Parathyroid adenoma (tissue), 2 donors: ENCODE measurements at regions not wholly inside any gene's neighbourhood (a gene's known extent, or its start where the extent isn't known, plus 50 kb on each side); places are given as distances from the start of the nearest gene placed in this dataset.

Experiments
- H2AFZ ChIP-seq: fragments of 300-600 bp; sonication (generic); one replicate; pipeline ENCODE4 v1.7.0; 2017; ENCODE audit warnings: antibody characterized with exemption, mild to moderate bottlenecking
- H3K27ac ChIP-seq: fragments of 300-600 bp; sonication (generic); one replicate; pipeline ENCODE4 v1.7.0; 2017
- H3K27me3 ChIP-seq: fragments of 300-600 bp; sonication (generic); one replicate; pipeline ENCODE4 v1.7.0; 2017; ENCODE audit warnings: low read length; ENCODE audit not compliant: control insufficient read depth, insufficient read depth
- H3K36me3 ChIP-seq: fragments of 300-600 bp; sonication (generic); one replicate; pipeline ENCODE4 v1.7.0; 2017; ENCODE audit warnings: low read length; ENCODE audit not compliant: control insufficient read depth, insufficient read depth
- H3K4me1 ChIP-seq: fragments of 300-600 bp; sonication (generic); one replicate; pipeline ENCODE4 v1.7.0; 2017; ENCODE audit warnings: control low read depth
- H3K4me2 ChIP-seq: fragments of 300-600 bp; sonication (generic); one replicate; pipeline ENCODE4 v1.7.0; 2017; ENCODE audit warnings: low read length
- H3K4me3 ChIP-seq: fragments of 300-600 bp; sonication (generic); one replicate; pipeline ENCODE4 v1.7.0; 2017; ENCODE audit warnings: low read depth, low read length
- H3K79me2 ChIP-seq: fragments of 300-600 bp; sonication (generic); one replicate; pipeline ENCODE4 v1.7.0; 2017; ENCODE audit warnings: control low read depth
- H3K9ac ChIP-seq: fragments of 300-600 bp; sonication (generic); one replicate; pipeline ENCODE4 v1.7.0; 2017; ENCODE audit warnings: mild to moderate bottlenecking
- H3K9me3 ChIP-seq: fragments of 300-600 bp; sonication (generic); one replicate; pipeline ENCODE4 v1.7.0; 2017; ENCODE audit warnings: low read length; ENCODE audit not compliant: control insufficient read depth
- CTCF ChIP-seq: fragments of 300-600 bp; sonication (generic); IDR thresholded peaks from one replicate; pipeline ENCODE4 v1.7.0; 2017; ENCODE audit warnings: antibody characterized with exemption, mild to moderate bottlenecking
- donor health status: primary hyperparathyroidism.

DNA sequence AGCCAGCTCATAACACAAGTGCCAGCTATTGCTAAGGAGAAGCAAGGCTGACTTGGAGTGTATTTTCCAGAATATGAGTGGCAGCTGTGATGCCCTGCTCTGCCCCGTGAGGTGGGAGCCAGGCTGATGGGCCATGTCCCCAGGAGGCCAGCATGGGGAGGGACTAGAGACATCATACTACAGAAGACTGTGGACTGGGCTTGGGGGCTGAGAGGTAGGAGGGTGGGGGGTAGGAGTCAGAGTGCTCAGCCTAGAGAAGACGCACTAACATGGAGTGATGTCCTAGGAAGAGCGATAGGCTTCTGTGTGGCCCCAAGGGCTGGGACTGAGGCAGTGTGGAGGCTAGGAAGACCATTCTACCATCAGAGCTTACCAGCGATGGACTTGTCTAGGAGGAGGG lies 143.7 kb downstream of the WSCD1 start:
- Histone ChIP-seq H3K9ac (no peak overlapping the region), H2AFZ (no peak overlapping the region), H3K4me2 (no peak overlapping the region), H3K79me2 (no peaks in the 10 kb centered on the region), H3K27ac (no peak overlapping the region), H3K27me3 (no peaks in the 10 kb centered on the region), H3K9me3 (no peaks in the 10 kb centered on the region), H3K36me3 (no peaks in the 10 kb centered on the region), H3K4me1 (no peaks in the 10 kb centered on the region), H3K4me3 (no peak overlapping the region)
- TF ChIP-seq CTCF = no peak

GRCh38 chr17:6212766-6213165 lies 142.6 kb downstream of the WSCD1 start:
- Histone ChIP-seq H3K4me3 (no peak overlapping the region), H3K9ac (no peak overlapping the region), H3K27ac (no peak overlapping the region), H3K27me3 (no peaks in the 10 kb centered on the region), H3K36me3 (no peaks in the 10 kb centered on the region), H3K9me3 (no peaks in the 10 kb centered on the region), H3K4me2 (no peak overlapping the region), H3K79me2 (no peaks in the 10 kb centered on the region), H2AFZ (no peak overlapping the region), H3K4me1 (no peaks in the 10 kb centered on the region)
- no peak for TF ChIP-seq CTCF

DNA sequence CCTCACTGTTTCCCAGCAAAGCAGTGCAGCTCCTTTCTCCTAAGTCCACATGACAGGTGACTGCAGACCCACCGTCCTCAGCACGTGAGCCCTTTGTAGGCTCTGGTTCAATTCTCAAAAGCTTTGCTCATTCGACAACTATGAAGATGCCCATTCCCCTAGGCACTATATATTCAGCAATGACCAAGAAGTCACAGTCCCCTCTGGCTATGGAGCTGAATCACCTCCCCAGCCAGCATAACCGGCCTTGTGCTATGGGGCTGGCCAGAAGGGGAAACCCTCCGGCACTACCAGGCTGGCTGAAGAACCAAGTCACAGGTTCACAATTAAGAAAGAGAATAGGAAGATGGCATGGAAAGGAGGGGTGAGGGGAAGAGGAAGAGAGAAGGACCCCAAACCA lies 139.7 kb downstream of the WSCD1 start:
- H3K9ac ChIP-seq = no peak overlapping the region
- no peak overlapping the region for H3K4me2 ChIP-seq
- no peaks in the 10 kb centered on the region for H3K27me3 ChIP-seq
- H3K4me3 ChIP-seq = no peak overlapping the region
- no peaks in the 10 kb centered on the region for H3K36me3 ChIP-seq
- no peak overlapping the region for H3K27ac ChIP-seq
- no peaks in the 10 kb centered on the region for H3K4me1 ChIP-seq
- TF ChIP-seq CTCF = no peak
- no peaks in the 10 kb centered on the region for H3K79me2 ChIP-seq
- no peaks in the 10 kb centered on the region for H3K9me3 ChIP-seq
- H2AFZ ChIP-seq = no peak overlapping the region

DNA sequence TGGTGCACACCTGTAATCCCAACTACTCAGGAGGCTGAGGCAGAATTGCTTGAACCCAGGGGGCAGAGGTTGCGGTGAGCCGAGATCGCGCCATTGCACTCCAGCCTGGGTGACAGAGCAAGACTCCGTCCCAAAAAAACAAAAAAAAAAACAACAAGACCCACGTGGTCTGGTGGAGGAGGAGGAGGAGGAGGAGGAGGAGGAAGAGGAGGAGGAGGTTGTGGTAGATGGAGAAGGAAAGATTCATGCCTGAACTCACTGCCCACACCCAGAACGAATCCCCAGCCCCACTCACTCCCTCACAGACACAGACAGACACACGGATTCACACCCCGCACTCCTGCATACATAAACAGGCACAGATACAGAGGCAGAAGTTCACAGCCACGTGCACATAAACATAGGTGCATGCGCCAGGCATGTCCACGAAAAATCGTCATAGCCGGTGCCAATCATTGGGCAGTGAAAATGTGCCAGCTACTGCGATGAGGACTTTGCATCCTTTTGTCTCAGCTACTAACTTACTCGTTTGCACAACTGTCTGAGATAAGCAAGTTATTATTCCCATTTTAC lies 138.5 kb downstream of the WSCD1 start:
- no peak overlapping the region for H2AFZ ChIP-seq
- H3K27me3 ChIP-seq = no peaks in the 10 kb centered on the region
- no peak for TF ChIP-seq CTCF
- no peaks in the 10 kb centered on the region for H3K79me2 ChIP-seq
- H3K4me2 ChIP-seq = no peak overlapping the region
- H3K27ac ChIP-seq = no peak overlapping the region
- no peak overlapping the region for H3K4me3 ChIP-seq
- H3K4me1 ChIP-seq = no peaks in the 10 kb centered on the region
- no peaks in the 10 kb centered on the region for H3K9me3 ChIP-seq
- H3K9ac ChIP-seq = no peak overlapping the region
- H3K36me3 ChIP-seq = no peaks in the 10 kb centered on the region

DNA sequence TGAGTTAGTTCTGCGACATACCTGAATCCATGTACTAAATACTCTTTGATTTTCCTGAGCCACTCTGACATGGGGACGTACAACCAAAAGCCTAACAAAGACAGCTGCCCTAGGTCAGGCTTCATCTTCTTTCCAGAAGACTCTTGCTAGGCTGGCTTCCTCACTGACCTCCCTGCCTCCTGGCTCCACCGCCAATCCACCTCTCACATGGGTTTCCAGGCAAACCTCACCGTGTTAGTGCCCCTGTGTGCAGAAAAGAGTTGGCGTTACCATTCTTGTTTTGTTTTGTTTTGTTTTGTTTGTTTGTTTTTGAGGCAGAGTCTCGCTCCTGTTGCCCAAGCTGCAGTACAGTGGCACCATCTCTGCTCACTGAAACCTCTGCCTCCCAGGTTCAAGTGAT lies 135.3 kb downstream of the WSCD1 start:
- TF ChIP-seq CTCF = no peak

More for the DNA sequence above, 135.3 kb downstream of the WSCD1 start:
- H3K79me2 ChIP-seq = no peaks in the 10 kb centered on the region
- no peak overlapping the region for H2AFZ ChIP-seq
- H3K27me3 ChIP-seq = no peaks in the 10 kb centered on the region
- H3K4me3 ChIP-seq = no peak overlapping the region
- no peak overlapping the region for H3K27ac ChIP-seq
- H3K36me3 ChIP-seq = no peaks in the 10 kb centered on the region
- no peak overlapping the region for H3K9ac ChIP-seq
- H3K4me2 ChIP-seq = no peak overlapping the region
- no peaks in the 10 kb centered on the region for H3K4me1 ChIP-seq
- no peaks in the 10 kb centered on the region for H3K9me3 ChIP-seq
